GM21423 (cell line): ENCODE measurements at regions not wholly inside any gene's neighbourhood (a gene's known extent, or its start where the extent isn't known, plus 50 kb on each side); places are given as distances from the start of the nearest gene placed in this dataset.
"Not testable (repeated sequence)": the region's sequence is repeated elsewhere in the genome, so short reads cannot be mapped to it uniquely, and the experiment has no call there.

Experiments
- ATAC-seq: cut with Tn5 transposase; IDR thresholded peaks from one replicate; pipeline ENCODE4 v1.9.1; 2021; ENCODE audit warnings: mild to moderate bottlenecking, moderate library complexity; ENCODE audit not compliant: unreplicated experiment

DNA sequence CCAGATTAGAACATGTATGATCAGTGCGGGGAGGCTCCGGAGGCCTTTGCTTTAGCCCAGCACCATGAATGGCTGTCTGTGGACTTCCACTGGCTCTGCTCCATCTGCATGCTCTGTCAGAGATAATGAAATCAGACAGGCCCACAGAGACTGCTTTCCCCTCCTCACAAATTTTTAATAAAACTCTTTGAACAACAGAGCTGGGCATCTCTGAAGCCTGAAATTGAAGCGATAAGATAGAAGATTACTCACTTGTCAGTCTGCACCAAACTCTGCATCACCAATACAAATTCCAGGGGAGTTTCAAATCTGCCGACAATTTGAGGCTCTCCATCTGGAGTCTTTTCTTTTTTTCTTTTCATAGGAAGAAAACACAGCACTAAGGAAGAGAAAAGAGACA is 110.0 kb downstream of the DYRK2 start:
- ATAC-seq = no peak

DNA sequence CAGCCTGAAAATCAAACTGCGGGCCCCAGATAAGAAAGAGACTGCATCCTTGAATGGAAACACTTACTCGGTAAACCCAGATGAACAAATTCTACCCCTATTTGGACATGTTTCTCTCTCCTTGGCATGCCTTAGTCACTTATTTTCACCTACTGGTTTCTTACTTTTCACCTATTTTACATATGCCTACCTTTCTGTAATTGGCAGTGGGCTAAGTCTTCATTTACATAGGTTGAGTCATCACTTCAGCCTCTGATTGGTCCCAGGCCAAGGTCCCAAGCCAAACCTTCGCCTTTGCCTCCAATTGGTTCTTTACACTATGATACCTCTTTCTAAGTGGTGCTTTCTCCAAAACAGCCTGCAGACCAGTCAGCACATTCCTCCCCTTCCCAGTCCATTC is 111.3 kb downstream of the DYRK2 start:
- ATAC-seq = no peak

DNA sequence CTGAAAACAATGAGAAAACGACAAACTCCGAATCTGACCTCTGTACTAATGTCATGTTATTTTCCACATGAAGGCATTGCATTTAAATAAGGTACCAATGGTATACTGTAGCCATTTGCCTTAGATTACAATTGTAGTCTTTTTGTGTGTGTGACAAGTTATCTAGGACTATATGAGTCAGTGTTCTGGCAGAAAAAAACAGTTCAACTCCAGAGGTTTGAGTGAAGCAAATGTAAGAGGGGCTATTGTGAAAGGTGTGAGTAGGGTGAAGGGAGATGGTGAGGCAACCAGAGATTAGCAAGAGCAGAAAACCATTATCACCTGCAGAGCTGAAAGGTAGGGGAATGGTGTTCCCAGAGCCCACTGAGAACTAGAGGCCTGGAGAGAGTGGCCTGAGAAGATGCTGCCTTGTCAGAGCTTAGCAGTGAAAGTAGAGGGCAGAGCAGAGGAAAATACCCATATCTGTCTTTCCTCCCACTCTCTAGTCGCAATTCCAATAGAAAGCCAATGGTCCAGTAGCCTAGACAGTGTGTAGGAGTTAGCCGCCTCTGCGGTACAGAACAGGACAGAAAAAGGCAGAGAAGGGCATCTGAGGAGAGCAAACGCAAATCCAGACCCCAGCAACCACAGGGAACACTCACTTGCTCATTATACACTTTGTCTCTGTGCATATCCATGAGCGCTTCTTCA is 112.2 kb downstream of the DYRK2 start:
- no peak for ATAC-seq

DNA sequence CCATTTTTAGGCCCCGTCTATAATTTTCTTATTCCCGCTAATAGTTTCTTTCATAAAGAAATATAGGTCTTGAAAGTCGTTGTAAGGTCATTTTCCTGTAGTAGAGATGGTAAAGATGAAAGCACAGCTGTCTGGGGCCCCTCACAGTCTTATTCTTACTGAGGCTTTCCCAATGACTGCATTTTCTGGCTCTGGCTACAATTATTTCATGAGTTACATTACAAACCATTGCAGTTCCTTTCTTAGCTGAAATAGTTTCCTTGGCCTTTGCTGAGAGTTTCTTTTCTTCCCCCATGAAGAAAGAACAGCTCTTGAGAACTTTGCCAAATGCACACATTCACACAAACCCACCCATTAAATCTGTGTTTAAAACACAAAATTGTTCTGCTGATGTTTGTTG is 113.0 kb downstream of the DYRK2 start:
- ATAC-seq = no peak

DNA sequence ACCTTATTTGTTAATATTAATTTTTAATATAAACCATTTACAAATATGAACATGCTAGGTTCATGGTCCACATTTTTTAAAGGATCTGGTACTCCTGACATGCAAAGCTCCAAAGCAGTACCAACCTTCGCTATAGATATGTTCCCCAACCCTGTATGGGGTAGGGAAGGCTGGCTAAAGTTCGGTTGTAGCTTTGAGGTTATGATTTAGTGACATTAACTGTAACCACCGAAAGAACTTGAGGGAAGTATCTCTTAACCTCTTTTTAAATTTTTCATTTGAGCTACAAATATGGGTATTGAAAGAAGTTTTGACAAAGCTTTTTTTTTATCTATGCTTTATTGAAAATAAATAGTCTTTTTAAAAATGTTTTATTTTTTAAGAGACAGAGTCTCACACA is 115.5 kb downstream of the DYRK2 start:
- ATAC-seq = no peak

DNA sequence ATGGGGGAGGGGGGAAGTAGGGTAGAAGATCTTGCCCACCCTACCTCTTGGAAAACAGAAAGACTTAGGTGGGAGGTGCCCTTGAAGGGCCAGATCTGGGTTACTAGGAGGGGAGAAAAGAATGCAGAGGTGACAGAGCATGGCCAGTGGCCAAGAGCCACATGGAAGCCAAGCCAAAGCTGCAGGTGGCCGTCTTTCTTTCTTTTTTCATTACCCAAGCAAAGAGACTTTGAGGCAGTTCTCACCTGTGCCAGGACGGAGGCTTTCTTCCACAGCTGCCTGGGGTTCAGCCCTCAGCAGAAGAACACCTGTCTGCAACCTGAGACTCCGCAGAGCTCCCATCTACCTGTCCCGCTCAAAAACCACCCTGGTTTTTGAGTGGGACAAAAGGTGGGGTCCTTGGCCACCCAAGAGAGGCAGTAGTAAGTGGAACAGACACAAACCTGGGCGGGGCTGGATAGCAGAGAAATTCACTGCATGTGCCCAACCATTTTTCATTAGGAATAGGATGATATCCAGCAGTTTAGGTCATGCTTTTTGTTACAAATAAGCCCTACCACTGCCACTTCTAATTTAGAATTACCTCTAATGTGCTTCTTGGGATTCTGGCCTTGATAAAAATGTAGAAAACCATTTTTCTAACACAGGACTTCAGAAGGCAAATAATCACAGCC is 116.5 kb downstream of the DYRK2 start:
- no peak for ATAC-seq

DNA sequence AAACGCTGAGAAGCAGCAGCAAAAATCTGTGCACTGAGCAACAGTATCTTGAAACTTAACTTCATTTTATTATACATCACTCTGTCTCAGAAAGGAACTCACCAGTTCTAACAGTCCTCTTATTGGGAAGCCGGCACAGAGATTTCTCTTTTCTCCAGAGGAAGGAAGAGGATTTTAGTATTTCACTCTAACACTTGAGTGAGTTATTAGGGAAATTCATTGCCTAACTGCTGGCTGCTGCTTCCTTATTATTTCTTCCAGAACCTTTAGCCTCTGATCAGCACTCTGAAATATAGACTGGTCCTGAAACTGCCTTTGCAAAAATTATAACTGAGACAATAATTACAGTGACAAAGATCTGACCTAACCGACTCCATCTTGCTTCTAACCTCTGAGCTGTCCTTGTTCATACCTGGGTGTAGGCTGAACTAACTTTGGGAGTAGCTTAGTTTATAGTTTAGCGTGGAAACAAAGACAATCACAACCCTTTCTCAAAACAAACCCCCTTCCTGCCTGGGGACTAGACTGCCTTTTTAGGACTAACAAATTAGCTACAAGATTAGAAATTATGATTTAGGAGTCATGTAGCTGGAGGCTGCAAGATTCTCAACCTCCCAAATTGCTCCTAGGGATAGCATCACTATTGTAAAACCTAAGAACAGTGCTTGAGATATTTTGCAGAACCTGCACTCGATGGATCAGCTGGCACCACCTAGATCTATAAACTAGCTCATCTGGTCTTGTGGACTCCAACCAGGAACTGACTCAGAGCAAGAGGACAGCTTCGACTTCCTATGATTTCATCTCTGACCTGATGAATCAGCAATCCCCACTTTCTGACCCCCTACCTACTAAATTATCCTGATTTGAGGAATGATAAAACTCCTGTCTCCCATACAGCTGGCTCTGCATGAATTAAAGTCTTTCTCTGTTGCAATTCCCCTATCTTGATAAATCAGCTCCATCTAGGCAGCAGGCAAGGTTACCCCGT is 117.5 kb downstream of the DYRK2 start:
- no peak for ATAC-seq

DNA sequence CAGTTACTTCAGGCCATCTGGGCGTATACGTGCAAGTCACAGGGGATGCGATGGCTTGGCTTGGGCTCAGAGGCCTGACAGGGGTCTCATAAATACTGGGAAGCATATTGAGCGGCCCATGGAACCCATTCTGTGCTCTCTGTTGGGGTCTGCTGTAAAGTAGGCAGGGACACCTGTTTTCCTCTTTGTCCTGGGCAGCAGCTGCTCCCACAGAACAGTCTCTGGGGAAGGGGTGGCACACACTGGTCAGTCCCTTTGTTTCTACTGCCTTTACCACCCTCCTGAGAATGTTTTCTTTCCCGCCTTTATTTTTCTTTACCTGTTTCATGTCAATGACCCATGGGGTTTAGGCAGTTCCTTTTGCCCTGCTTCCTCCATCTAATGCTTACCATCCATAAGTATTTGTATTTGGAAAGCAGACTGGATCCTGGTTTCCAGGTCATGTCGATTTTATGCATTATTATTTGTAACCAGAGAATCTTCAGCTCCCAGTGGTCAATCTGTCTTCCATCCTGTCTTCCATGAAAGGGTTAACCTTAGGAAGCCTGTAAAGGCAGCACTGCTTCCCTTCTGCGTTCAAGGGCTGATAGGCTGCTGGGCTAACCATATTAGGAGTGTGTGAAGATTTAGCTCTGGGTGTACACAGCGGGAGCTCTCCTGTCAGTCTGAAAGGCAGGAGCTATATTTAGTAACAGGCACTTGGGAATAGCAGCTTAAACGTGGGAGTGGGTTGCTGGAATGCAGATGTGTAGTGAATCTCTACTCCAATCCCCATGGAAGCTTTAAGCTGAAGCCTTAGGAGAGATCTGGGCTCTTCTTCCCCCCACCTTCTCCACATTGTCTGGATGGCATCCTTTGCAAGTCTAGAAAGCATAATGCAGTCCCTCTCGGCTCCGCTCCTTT is 124.0 kb downstream of the DYRK2 start:
- ATAC-seq = no peak

DNA sequence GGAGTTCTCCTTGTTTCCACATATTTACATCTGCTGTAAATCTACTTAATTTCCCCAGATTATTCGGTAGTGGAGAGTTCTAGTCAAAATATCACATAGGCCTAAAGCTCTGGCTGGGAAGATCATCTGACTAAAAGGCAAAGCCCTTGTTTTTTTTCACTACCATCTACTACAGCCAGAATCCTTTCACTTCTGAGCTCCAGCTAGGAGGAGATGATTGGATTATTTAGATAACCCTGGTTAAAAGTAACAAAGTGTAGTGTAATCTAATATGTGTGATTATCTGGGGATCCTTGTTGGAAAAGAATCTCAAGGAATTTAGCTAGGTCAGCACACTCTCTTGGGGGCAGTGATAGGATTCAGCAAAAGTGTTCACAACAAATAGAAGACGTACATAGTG is 125.4 kb downstream of the DYRK2 start:
- no peak for ATAC-seq

DNA sequence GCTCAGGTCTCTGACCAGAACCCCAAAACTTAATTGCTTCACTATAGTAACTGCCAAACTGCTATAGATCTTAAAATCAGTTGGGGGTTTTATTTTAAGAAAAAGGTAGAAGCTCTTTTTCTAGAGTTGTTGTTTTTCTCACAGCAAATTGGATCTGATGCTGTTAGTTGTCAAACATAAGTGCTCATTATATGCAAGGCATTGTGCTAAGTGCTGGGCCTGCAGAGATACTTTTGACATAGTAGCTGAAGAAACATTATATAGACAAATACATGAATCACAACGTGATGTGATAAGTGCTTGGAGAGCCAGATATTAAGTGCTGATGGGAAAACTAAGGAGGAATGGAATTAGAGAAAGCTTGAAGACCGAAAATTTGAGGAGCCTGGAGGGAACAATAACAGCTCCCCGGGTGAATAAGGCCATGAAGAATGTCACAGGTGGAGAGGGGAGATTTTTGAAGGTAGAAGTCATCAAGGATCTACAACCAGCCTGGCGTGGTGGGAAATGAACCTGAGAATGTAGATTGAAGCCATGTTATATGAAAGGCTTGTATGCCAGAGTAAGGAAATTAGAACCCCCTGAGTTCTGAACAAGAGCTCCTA is 126.5 kb downstream of the DYRK2 start:
- no peak for ATAC-seq

DNA sequence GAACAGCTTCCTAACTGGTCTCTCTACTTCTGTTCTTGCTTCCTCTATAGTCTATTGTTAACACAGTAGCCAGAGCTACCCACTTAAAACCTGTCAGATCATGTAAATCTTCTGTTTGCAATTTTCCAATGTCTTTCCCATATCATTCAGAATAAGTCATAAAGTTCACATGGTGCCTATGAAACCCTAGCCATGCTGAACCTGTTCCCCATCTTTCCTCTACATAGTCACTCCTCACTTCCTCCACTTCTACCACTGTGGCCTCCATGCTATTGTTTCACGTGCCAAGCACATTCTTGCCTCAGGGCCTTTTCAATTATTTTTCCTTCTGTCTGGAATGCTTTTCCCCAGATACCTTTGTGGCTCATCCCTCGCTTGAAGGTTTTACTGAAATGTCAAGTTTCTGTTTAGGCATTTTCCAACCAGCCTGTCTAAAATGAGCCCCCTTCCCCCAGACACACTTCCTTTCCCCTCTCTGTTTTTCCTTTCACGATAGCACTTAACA is 132.1 kb downstream of the DYRK2 start:
- no peak for ATAC-seq

DNA sequence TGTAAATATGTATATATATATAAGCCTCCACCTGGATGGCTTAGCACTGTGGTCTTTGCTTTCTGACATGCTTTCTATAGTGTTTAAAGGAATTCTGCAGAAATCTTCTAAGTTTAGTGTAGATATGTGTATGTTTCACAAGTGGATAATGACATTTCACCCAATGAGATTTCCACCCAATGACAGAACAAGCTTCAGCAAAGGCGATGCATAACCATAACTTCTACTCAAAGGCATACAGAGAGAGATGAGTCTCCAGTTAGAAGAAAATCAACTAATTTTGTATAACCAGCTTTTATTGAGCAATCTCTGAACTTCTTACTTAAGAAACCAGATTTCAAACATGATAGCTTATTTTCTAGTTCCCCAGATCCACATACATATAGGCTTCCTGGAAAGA is 134.0 kb downstream of the DYRK2 start:
- no peak for ATAC-seq

DNA sequence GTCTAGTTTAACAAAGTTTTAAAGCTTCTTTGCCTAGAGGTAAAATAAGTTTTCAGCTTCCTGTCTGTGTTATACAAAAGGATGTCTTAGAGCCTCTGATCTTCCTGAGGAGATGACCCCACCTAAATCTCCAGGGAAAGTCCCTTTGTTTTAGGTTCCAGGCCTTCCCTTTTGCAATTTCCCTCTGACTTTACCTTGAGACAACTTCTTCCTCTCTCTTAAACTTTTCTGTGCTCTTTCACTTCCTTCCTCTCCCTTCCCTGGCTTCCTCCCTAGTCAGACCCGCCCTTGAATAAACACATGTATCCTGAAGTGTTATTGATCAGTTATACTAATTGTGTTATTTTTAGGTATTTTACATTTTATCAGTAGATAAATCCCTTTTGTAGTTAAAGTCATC is 134.8 kb downstream of the DYRK2 start:
- no peak for ATAC-seq

DNA sequence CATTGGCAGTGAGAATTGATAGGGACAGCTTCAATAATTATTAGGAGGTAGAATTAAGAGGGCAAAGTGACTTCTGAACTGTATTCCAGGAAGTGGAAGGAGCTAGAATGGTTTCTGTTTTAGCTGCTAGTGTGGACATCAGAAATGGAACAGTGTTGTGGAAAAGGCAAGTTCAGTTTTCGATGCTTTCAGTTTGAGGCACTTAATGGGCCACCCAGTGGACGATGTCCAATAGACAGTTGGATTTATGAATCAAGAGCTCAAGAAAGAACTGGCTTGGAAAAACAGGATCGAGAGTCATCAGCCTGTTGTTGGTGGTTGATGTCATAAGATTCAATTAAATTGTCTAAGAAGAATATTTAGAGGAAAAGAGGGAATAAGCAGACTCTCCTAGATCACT is 136.3 kb downstream of the DYRK2 start:
- no peak for ATAC-seq

DNA sequence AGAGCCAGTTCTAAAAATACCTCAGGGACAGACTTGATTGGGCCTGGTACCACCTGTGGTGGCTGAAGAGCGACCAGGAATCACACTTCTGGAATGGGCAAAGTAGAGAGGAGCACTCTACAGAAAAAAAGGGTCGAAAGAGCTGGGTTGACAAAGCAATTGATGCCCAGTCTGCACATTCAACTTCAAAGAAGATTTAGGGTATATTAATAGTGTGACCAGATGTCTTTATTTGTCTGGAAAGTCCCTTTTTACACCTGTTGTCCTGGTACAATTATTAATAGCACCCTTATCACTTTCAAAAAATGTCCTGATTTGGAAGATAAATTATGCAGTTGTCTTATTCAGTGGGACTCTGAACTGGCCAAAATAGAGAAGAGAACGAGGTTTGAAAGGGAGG is 137.5 kb downstream of the DYRK2 start:
- ATAC-seq = no peak

DNA sequence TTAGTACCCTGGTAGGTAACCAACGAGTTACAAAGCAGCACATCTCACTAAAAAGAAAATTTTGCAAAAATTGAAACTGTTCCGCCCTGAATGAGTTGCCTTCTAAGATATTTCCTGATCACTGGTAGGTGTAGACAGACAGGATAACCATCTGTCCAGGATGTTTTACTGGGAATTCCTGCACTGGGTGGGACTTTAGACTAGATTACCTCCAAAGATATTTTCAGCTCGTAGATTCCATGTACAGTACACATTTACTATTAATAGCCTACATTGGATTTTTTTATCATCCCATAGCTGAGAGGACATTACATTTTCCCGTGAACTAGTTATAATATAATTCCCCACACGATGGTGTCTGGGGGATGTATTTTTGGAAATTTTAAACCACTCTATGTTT is 139.6 kb downstream of the DYRK2 start:
- no peak for ATAC-seq

DNA sequence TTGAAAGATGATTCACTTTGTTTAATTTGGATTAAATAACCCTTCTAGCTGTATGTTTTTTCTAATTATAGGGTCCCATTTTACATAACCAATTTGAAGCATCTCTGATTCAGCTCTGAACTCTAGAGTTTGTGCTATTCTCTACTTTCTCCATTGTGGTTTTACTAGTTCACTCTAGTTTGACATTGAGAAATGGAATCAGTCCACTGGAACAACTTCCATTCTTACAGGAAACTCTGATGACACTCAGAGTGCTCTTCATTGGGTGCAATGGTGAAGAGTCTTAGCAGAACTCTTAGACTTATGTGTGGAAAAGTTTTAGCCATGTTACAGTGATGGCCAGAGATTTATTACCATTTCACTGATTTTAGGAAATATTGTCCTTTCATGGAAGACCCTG is 140.7 kb downstream of the DYRK2 start:
- no peak for ATAC-seq

DNA sequence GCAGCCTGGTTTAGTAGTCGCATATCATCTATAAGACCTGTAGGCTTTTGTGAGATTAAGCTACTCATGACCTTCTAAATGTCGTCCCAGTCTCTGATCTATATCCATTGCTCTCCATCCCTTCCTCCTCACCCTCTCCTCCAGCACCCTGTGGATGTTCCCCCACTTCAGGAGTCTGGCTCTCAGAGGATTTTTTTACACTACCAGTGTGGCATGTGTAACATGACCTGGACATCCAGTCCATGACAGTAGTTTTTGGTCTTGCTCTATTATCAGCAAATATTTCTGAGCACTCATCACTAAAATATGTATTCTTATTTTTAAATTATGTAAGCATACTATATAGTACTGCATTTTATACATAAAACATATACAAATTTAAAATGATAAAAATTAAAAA is 142.1 kb downstream of the DYRK2 start:
- ATAC-seq = no peak

DNA sequence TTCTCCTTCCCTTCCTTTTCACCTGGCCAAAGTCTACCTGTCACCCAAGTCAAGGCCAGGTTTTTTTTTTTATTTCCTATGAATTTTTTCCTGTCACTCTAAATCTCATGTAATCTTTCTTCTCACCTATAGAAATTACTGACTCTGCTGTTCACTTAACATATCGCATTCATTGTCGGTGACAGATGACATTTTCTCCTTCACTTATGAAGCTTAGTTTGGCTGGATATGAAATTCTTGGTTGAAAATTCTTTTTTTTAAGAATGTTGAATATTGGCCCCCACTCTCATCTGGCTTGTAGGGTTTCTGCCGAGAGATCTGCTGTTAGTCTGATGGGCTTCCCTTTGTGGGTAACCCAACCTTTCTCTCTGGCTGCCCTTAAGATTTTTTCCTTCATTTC is 142.8 kb downstream of the DYRK2 start:
- ATAC-seq = not testable (repeated sequence)

DNA sequence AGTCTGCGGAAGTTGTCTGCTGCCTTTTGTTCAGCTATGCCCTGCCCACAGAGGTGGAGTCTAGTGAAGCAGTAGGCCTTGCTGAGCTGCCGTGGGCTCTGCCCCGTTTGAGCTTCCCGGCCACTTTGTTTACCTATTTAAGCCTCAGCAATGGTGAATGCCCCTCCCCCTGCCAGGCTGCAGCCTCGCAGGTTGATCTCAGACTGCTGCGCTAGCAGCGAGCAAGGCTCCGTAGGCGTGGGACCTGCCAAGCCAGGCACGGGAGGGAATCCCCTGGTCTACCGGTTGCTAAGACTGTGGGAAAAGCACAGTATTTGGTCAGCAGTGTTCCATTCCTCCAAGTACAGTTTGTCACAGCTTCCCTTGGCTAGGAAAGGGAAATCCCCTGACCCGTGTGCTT is 143.6 kb downstream of the DYRK2 start:
- ATAC-seq = no peak
